ENCODE measurements at regions not wholly inside any gene's neighbourhood (a gene's known extent, or its start where the extent isn't known, plus 50 kb on each side); places are given as distances from the start of the nearest gene placed in this dataset.
"Not testable (repeated sequence)": the region's sequence is repeated elsewhere in the genome, so short reads cannot be mapped to it uniquely, and the experiment has no call there.

DNA sequence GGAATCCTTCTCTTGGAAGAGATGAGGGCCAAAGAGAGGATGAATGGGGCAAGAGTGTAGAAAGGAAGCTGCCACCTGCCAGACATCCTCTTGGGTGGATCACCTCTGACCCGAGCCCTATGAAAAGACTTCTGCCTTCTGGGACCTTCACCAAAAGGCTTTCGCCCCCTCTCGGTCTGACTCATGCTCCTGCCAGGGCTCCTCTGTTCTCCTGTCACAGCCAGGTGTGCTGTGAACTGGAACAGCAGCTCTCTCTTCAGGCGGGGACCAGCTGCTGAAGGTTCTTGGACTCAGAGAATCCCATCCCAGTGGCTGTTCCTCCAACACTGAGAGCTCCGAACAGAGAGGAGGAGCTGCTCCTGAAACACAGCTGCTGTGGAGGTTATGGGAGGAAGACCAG is 96.6 kb upstream of the AKAP13 start:
- TF ChIP-seq, protein P1, sequence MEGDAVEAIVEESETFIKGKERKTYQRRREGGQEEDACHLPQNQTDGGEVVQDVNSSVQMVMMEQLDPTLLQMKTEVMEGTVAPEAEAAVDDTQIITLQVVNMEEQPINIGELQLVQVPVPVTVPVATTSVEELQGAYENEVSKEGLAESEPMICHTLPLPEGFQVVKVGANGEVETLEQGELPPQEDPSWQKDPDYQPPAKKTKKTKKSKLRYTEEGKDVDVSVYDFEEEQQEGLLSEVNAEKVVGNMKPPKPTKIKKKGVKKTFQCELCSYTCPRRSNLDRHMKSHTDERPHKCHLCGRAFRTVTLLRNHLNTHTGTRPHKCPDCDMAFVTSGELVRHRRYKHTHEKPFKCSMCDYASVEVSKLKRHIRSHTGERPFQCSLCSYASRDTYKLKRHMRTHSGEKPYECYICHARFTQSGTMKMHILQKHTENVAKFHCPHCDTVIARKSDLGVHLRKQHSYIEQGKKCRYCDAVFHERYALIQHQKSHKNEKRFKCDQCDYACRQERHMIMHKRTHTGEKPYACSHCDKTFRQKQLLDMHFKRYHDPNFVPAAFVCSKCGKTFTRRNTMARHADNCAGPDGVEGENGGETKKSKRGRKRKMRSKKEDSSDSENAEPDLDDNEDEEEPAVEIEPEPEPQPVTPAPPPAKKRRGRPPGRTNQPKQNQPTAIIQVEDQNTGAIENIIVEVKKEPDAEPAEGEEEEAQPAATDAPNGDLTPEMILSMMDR (IDR thresholded peaks at IDR 0.05) = not testable (repeated sequence)
- not testable (repeated sequence) for TF ChIP-seq RNF2 (IDR thresholded peaks at IDR 0.05; ENCODE audit: borderline replicate concordance, low read depth); RARB (CRISPR knock-in tag; IDR thresholded peaks at IDR 0.05); CBX2 (IDR thresholded peaks at IDR 0.05; ENCODE audit: borderline replicate concordance, low read depth); BHLHE40 (IDR thresholded peaks at IDR 0.05; ENCODE audit: low read depth, low read length); EHF (CRISPR knock-in tag; IDR thresholded peaks at IDR 0.05)
- TF ChIP-seq, protein P2, sequence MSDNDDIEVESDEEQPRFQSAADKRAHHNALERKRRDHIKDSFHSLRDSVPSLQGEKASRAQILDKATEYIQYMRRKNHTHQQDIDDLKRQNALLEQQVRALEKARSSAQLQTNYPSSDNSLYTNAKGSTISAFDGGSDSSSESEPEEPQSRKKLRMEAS (IDR thresholded peaks at IDR 0.05) = not testable (repeated sequence)

Data from A549 (cell line).